Jurkat, Clone E6-1 (cell line): ENCODE measurements at regions not wholly inside any gene's neighbourhood (a gene's known extent, or its start where the extent isn't known, plus 50 kb on each side); places are given as distances from the start of the nearest gene placed in this dataset.

Experiments used
- DNase-seq: peaks from one replicate; pipeline ENCODE4 v3.0.0-alpha.2; 2011; ENCODE audit warnings: low read depth, low spot score
- H3K4me3 ChIP-seq: 2 replicates; pipeline ENCODE4 v1.5.1; 2011; ENCODE audit warnings: mild to moderate bottlenecking, low read length, control low read depth, moderate library complexity

DNA sequence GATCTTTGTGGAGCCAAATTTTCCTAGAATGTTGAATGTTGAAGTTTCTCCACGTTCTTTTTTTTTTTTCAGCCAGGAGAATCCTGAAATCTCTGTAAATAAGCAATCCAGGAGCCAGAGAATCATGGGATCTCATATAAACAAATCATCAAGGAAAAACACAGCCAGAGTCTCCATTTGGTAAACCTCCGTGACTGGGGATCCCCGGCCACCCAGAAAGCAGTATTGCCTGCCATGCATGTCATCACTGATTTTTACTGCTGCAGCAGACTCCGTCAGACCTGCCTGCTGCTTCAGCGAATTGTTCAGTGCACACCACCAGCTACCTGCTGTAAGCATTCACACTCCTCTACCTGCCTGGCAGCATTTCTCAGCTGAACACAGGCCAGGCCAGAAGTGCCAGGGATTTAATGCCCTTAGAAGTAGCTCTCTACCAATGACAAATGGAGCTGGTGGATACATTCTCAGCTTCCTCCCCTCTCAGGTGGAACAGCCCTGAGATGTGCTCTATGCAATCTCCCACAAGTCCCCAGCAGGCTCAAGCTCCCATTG lies 158.6 kb downstream of the CYLD start:
- no peak for DNase-seq
- no peak overlapping the region for H3K4me3 ChIP-seq

DNA sequence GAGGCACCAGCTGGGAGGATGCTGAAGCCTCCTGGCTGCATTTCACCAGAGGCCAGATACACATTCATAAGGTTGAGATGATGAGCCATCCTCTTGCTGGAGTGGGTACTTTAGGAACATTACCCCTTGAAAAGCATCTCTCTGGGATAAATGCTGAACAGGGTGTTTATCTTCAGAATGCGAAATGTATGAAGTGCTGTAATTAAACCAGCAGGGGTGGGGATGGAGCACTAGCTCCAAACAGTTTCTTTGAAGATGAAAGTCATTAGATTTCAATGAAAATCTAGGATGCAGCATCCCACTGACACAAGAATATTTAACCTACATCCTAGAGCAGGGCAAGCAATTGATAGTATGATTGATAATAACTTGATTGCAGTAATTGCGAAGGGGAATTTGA lies 158.1 kb downstream of the CYLD start:
- no peak overlapping the region for H3K4me3 ChIP-seq
- DNase-seq: no peak

DNA sequence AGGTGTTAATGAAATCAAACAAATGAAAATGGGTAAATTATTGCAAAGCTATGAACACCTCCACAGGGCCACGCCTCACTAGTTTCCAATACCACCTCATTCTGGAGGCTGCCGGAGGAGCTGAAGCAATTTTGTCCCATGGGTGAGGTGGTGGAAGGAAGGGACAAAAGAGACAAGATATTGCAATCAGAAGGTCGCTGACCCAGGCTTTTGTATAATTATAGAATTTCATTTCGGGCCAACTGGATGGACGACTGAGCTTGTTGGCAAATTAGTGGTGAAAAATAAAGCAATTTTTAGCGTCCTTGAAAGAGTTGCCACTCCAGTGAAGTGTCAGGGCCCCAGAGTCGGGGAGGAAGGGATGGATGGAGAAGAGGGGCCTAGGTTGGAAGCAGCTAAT lies 147.9 kb downstream of the CYLD start:
- no peak for DNase-seq
- H3K4me3 ChIP-seq: no peak overlapping the region

DNA sequence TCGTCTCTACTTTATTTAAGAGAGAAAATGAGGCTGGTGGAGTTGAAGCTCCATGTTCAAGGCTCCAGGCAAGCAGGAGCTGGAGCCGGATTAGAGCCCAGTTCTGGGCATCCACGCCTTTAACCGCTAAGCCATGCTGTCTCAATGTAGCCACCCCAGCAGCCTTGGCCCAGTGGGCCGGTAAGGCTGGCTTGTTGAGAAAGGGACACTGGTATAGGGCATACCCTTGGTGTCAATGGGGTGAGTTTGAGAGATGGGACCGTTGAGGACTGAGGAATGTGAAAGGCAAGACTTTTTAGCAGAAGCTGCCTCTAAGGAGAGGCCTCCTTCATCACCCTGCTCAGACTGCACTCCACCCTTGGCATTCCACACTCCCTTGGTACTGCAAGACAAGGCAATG lies 147.4 kb downstream of the CYLD start:
- DNase-seq: no peak
- H3K4me3 ChIP-seq: no peak overlapping the region

DNA sequence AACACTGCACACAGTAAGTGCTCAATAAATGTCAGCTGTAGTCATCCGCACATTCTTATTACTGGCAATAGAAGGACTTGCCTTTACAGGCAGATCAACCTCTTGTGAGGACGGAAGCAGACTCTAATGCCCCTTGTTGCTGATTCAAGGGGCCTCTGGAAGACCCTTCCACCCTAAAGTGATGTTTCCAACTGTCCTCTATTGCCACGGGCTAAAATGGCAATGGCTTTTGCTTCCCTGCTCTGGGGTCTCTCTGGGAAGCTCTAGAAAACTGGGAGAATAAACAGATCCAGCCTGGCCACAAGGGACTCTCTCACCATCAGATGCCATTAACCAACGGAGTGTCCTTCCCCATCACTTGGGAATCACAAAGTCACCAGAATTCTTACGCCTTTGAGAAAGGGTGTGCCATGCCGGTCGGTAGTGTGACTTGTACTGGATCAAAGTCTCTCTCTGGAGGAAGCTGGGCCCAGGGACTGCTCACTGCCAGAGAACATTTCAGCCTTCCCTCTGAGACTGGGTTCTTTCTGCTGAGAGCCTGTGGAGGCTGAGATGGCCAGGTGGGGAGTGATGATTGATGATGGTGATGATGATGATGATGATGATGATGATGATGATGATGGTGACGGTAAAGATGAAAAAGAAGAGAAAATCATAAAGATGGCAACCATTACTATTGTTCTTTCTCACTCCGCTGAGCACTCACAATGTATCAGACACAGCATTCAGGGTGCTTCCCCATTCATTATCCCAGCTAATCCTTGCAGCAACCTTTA lies 146.8 kb downstream of the CYLD start:
- DNase-seq: no peak
- no peak overlapping the region for H3K4me3 ChIP-seq

DNA sequence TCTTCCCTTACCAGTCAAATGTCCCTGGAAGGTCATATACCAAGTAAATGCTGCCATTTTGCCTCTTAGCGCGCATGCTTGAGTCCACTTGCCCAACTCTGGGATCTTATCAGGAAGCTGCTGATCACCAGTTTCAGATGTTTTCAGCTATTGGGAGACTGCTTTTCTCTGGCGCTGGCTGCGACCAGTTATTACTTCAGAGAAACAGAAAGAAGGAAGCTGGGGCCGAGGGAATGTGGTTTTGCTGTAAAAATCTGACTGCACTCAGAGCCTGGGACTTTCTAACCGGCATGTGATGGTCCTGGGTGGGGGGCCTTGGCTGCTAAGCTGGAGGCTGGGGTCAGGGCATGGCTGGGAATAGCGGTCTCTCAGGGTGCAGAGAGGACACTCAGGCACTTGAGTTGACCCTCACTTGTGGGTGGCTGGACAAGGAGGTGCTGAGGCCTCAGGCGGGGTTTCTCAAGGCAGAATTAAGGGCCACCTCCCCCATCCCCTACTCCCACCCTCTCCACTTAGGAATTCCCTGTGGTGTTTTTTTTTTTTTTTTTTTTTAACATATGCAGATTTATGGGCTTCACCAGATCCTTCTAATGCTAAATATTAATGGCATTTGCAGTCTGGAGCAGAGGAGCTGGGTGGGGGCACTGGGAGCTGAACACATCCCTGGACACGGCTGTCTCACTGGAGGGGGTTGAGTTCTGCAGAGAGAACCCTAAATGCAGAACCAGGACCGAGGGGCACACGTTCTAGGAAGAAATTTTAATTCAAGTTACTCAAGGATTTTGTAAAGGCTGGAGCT lies 145.8 kb downstream of the CYLD start:
- H3K4me3 ChIP-seq: no peak overlapping the region
- no peak for DNase-seq

DNA sequence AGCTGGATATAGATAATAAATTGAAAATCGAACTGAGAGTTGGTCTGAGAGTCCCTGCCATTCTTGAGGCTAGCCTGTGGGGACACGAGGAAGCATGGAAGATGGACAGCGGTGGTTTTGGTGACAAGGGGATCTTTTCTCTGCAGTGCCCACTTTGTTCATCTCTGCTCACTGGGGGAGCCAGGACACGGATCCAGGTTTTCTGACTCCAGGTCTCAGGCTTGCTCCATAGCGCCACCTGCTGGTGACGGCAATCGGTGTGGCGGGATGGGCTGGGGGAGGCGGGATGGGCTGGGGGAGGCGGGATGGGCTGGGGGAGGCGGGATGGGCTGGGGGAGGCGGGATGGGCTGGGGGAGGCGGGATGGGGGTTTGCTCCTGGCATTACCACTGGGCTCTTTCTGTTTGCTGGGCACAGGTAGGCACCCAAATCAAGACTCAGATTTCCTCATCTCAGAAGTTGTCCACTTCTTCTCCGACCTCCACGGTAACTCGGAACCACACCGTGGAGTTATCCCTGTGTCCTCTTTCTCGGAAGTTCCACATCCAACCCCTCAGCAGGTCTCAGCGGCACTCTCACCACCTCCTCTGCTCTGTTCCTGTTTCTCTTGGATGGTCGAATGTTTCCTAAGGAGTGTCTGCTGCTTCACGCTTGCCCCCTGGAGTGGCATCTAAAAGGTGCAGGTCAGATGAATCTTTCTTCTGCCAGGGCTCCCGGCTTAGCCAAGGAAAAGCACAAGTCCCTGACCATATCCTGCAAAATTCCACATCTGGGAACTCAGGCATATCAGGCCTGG lies 142.4 kb downstream of the CYLD start:
- no peak for DNase-seq
- H3K4me3 ChIP-seq: no peak overlapping the region

DNA sequence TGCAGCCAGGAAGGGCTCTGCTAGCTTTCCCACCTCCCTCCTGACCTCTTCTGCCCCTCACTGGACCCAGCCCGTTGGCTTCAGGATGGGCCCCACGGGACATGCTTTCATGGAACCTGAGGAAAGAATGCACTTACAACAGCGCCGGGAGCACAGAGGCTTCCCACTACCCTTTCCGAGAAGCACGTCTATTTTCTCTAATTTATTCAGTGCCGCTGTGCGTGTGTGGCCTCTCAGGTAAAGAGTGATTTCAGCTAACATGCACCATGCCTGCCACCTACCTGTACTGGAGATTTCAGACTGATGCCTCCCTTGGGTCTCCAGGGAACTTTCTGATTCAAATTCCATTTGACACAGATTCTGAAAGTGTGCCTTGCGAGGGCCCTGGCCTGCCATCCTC lies 140.1 kb downstream of the CYLD start:
- DNase-seq: no peak
- H3K4me3 ChIP-seq: no peak overlapping the region

DNA sequence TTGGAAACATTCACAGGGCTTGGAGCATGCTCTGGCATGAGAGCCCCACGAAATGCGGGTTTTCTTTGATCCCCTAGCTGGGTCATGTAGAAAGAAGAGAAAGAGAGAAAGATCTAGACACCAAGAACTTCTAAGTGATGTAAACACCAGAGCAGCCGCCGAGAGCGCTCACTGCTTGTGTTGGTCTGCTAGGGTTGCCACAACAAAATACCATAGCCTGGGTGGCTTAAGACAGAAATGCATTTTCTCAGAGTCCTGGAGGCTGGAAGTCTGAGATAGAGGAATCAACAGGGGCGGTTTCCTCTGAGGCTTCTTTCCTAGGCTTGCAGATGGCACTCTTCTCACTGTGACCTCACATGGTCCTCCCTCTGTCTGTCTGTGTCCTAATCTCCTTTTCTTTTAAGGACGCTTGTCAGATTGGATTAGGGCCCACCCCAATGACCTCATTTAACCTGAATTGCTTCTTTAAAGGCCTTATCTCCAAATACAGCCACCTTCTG lies 139.5 kb downstream of the CYLD start:
- DNase-seq: no peak

DNA sequence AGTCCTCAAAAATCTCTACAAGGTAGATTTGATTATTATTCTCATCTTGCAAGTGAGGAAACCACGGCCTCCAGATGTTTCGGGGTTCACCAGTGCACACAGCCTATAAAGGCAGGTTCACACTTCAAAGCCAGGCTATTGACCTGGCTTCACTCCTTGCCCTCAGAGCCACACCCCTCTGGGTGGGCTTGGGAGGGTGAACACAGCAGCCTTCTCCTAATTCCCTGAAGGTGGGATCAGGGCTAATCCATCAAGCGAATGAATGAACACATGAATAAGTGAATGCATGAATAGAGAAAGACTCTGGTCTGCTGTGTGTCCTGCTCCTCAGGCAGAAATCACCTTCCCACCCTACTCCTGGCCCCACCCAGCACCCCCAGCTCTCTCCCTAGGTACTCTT lies 139.0 kb downstream of the CYLD start:
- DNase-seq: no peak
- no peak overlapping the region for H3K4me3 ChIP-seq

More for the DNA sequence above, 139.5 kb downstream of the CYLD start:
- no peak overlapping the region for H3K4me3 ChIP-seq

DNA sequence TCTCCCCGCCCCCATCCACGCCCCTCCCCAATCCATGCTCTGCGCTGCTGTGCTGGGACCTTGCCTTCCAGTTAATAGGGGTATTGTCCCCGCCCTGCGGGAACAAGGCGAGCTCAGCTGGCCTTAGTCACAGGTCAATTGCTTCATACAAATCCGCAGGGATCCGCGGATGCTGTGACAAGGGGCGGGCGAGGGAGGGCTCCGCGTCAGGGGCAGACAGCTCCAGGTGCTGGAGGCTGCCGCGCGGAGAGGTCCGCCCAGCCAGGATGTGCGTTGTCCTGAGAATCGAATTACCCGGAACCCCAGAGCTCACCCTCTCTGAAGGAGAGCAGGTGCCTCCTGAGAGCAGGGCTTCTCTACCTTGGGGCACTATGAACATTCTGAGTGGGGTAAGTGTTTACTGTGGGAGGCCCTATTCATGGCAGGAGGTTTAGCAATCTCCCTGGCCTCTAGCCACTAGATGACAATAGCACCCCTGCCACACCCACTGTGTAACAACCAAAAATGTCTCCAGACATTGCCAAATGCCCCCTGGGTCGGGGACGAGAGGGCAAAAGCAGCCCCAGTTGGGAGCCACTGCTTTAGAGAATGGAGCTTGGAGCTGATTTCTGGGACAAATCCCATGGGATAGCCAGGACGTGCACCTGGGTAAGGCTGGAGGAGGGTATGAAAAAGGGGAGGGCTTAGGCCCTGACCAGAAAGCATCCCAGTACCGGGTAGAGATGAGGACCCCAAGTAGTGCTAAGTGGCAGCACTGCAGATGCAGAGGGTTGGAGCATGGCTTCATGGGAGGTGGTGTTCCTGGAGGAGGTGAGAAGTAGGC lies 138.2 kb downstream of the CYLD start:
- DNase-seq: no peak
- no peak overlapping the region for H3K4me3 ChIP-seq

DNA sequence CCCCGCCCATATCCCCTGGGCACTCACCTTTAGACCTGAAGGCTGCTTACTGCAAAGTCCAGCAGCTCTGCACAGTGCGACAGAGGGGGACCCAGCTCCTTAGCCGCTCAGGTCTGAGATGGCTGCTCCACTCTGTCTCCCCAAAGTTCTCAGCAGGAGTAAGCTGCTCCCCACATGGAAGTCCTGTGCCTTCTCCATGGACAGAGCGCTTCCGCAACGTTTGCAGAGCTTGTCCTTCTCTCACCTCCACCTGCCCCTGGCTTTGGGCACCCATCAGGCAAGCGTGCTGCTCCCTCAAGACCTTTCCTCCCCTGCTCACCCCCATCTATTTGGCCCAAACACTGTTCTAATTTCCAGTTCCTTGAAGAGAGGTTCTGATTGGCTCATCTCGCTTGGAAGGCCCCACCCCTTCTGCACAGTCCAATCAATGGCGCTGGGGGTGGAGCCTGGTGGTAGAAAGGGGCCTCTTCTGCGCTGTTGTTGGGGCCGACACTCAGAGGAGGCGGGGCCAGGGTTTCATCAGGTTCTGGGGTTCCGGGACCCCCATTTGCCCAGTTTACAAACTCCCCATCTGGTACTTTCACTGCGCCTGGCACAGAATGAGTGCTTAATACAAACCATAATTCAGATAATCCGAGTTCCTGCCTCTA lies 137.2 kb downstream of the CYLD start:
- H3K4me3 ChIP-seq: no peak overlapping the region

DNA sequence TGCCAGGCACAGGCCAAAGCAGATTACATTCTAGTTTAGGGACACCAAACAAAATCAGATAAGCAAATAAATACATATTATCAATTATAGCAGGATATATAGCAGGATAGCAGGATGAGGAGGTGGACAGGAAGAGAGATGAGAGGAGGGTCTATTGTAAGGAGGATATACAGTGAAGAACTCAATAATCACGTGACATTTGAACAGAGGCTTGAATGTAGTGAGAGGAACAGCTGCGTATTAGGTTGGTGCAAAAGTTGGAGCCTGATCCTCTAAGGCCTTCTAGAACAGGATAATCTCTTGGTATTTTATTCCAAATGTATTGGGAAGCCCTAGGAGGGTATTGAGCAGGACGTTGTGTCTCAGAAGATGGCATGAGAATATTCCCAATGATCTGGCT lies 136.7 kb downstream of the CYLD start:
- DNase-seq: no peak
- no peak overlapping the region for H3K4me3 ChIP-seq

More for the DNA sequence above, 137.2 kb downstream of the CYLD start:
- no peak for DNase-seq

DNA sequence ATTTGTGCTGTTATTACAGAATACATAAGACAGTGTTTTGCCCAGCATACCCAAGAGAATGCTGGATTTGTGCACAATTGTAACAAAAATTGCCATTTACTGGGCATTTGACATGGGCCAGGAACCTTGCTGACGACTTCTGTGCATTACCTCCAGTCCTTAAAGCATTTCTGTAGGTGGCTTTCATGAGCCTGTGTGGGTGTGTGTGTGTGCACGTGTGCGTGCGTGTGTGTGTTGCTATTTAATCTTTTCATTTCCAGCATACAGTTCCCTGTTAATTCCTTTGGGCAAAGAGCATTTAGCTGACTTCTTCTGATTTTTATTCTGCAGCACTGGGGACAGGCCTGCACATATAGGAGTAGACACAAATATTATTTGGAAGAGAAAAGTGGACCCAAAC lies 134.4 kb downstream of the CYLD start:
- H3K4me3 ChIP-seq: no peak overlapping the region
- DNase-seq: no peak

DNA sequence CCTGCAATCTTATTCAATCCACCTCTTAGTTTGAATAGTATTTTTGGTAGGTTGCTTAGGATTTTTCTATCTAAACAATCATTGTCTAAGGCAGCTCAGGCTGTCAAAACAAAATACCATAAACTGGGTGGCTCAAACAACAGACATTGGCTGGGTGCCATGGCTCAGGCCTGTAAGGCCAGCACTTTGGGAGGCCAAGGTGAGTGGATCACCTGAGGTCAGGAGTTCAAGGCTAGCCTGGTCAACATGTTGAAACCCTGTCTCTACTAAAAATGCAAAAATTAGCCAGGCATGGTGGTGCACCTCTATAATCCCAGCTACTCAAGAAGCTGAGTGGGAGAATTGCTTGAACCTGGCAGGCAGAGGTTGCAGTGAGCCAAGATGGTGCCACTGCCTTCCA lies 126.7 kb downstream of the CYLD start:
- no peak overlapping the region for H3K4me3 ChIP-seq
- DNase-seq: no peak

DNA sequence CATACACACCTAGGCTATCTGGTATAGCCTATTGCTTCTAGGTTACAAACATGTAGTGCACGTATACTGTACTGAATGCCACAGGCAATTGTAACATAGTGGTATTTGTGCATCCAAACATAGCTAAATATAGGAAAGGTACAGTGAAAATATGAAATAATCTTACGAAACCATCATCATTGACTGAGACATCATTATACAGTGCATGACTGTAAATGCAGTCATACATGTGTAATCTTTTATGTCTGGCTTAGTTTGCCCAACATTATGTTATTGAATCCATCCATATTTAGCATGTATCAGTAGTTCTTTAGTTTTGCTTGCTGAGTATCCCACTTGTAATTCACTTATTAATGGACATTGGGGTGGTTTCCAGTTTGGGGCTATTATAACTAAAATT lies 124.9 kb downstream of the CYLD start:
- no peak overlapping the region for H3K4me3 ChIP-seq
- no peak for DNase-seq

DNA sequence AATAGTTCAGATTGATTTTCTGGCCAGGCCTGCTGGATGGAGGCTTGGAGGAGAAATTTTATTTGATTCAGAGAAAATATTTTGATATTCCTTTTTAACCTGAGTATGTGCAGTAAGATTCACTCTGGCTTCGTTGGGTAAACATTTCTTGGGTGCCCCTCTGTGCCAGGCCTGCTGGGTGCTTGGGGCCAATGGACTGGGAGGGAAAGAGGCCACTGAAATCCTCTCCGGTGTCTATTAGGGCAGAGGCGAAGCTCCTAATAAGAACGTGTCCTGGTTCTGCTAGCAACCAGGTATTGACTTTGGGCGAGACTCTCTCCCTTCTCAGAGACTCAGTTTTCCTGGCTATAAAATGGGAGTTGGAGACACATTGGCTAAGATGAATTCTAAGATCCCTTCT lies 122.5 kb downstream of the CYLD start:
- DNase-seq: no peak
- H3K4me3 ChIP-seq: no peak overlapping the region

DNA sequence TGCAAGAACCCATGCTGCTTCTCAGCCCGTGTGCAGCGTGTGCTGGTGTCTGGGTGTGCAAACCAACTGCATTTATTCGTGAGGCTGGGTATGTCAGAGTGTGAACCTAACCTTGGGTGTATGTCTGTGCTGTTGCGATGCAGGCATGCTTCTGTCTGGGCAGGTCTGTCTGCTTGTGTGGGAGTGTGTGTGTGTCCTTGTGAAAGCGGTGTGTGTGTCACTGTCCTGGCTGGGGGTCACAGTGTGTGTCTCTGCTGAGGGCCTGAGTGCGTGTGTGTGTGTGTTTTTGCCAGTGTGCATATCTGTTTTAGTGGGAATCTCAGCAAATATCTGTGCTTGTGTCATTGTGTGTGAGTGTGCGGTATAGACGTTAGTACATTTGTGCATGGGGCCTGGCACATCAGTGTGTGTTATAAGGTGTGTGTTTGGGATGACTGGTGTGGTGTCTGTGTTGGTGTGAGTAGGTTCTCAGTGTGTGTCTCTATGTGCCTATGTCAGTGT lies 121.8 kb downstream of the CYLD start:
- no peak for DNase-seq
- no peak overlapping the region for H3K4me3 ChIP-seq
